Type B pancreatic cell (in vitro differentiated cells): ENCODE measurements at regions not wholly inside any gene's neighbourhood (a gene's known extent, or its start where the extent isn't known, plus 50 kb on each side); places are given as distances from the start of the nearest gene placed in this dataset.

Experiments used
- DNase-seq: peaks from one replicate; pipeline ENCODE4 v3.0.0; 2021; ENCODE audit warnings: mixed read lengths; ENCODE audit not compliant: unreplicated experiment; ENCODE audit errors: extremely low spot score
- H3K27ac Mint-ChIP-seq: 2 replicates; pipeline ENCODE4 v1.8.0; 2021; ENCODE audit warnings: mild to moderate bottlenecking, mixed read lengths
- H3K27me3 Mint-ChIP-seq: 2 replicates; pipeline ENCODE4 v1.8.0; 2021; ENCODE audit warnings: mixed read lengths
- H3K36me3 Mint-ChIP-seq: 2 replicates; pipeline ENCODE4 v1.8.0; 2021; ENCODE audit warnings: mixed read lengths
- H3K4me1 Mint-ChIP-seq: one replicate; pipeline ENCODE4 v1.8.0; 2021; ENCODE audit warnings: mixed read lengths; ENCODE audit not compliant: unreplicated experiment
- H3K4me3 Mint-ChIP-seq: 2 replicates; pipeline ENCODE4 v1.8.0; 2021; ENCODE audit warnings: mild to moderate bottlenecking, mixed read lengths
- H3K9me3 Mint-ChIP-seq: 2 replicates; pipeline ENCODE4 v1.8.0; 2021; ENCODE audit warnings: mixed read lengths
- TF ChIP-seq, protein P1 (sequence below): fragments of 200-600 bp; sonication (generic); conservative IDR thresholded peaks from 2 replicates; pipeline ENCODE4 v1.5.0; 2021; ENCODE audit warnings: antibody characterized with exemption, mild to moderate bottlenecking

DNA sequence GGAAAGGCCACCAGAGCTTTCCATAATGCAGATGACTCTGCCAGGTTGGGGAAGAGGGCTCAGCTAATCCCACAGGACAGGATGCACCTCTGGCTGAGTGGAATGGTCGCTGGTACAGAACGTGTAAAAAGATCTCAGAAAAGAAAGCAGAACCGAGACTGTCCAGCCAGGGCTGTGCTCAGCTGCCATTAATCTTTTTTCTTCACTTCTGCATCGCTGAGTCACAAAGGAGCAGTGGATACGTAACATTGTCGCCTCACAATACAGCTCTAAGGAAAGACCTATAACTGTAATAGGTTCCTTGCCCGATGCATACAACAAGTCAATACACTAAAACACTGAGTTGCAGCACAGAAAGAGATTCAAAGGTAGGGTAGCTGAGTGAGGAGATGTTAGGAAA is 354.2 kb downstream of the EN1 start:
- no peak overlapping the region for H3K27ac Mint-ChIP-seq
- no peak for DNase-seq
- TF ChIP-seq, protein P1, sequence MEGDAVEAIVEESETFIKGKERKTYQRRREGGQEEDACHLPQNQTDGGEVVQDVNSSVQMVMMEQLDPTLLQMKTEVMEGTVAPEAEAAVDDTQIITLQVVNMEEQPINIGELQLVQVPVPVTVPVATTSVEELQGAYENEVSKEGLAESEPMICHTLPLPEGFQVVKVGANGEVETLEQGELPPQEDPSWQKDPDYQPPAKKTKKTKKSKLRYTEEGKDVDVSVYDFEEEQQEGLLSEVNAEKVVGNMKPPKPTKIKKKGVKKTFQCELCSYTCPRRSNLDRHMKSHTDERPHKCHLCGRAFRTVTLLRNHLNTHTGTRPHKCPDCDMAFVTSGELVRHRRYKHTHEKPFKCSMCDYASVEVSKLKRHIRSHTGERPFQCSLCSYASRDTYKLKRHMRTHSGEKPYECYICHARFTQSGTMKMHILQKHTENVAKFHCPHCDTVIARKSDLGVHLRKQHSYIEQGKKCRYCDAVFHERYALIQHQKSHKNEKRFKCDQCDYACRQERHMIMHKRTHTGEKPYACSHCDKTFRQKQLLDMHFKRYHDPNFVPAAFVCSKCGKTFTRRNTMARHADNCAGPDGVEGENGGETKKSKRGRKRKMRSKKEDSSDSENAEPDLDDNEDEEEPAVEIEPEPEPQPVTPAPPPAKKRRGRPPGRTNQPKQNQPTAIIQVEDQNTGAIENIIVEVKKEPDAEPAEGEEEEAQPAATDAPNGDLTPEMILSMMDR = no peak
- peaks cover 6% of the 10 kb centered on the region for H3K9me3 Mint-ChIP-seq
- no peak overlapping the region for H3K4me3 Mint-ChIP-seq
- H3K4me1 Mint-ChIP-seq = no peaks in the 10 kb centered on the region
- no peaks in the 10 kb centered on the region for H3K36me3 Mint-ChIP-seq
- peaks cover 50% of the 10 kb centered on the region for H3K27me3 Mint-ChIP-seq

DNA sequence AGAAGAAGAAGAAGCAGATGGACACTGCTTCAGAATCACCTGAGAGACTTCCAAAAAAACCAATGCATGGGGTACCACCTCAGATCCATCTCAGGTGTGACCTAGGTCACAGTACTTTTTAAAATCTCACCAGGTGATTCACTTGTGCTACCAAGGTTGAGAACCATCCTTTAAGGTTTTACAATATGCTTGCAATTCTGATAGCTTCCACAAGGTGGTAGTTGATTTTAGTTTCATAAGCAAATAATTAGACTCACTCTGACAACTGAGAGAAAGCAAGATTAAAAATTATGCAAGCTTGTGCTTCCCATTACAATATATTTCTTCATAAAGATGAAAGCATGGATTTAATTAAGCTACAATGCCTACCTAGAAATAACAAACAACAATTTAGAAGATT is 355.1 kb downstream of the EN1 start:
- no peak for DNase-seq
- Mint-ChIP-seq H3K27me3 (peaks cover 46% of the 10 kb centered on the region), H3K27ac (no peak overlapping the region), H3K4me1 (no peaks in the 10 kb centered on the region), H3K36me3 (no peaks in the 10 kb centered on the region), H3K4me3 (no peak overlapping the region), H3K9me3 (peaks cover 6% of the 10 kb centered on the region)
- TF ChIP-seq, protein P1 = peak; percentile 69

DNA sequence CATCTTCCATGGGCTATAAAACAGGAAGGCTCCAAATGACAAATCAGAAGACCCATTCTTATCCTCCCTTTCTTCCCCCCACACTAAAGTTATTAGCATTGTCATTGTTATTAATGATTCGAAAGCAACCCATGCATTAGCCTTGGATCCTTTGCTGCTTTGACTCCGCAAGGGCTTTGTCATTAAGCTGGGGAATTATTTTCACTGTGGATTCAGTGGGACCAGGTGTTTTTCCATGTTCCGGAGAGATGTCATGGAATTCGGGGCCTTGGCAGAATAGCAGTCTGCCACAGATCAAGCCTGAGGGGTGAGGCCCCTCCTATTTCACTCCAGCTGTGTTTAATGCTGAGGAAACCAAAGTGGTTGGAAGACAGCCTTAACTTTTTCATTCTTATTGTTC is 357.1 kb downstream of the EN1 start:
- no peak for DNase-seq
- no peak overlapping the region for H3K27ac Mint-ChIP-seq
- H3K27me3 Mint-ChIP-seq = peaks cover 39% of the 10 kb centered on the region
- H3K4me1 Mint-ChIP-seq = no peaks in the 10 kb centered on the region
- no peak overlapping the region for H3K4me3 Mint-ChIP-seq
- TF ChIP-seq, protein P1 = no peak
- H3K9me3 Mint-ChIP-seq = peaks cover 6% of the 10 kb centered on the region
- H3K36me3 Mint-ChIP-seq = no peaks in the 10 kb centered on the region

DNA sequence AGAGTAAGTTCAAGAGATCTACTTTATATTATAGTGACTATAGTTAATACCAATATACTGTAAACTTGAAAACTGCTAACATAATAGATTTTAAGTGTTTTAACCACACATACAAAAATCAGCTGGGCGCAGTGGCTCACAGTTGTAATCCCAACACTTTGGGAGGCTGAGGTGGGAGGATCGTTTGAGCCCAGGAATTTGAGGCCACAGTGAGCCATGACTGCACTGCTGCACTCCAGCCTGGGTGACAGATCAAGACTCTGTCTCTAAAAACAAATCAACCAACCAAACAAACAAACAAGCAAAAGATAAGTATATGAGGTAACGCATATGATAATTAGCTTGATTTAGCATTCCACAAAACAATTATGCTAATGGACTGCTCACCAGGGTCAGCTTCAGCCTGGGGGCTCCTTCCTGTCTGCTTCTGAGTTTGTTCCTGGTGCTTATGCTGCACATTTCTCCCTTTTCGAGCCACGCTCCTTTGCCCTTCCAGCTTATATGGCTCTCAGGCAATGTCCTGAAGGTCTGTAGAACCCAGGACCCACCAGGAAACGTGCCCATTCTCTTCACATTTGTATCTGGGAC is 357.6 kb downstream of the EN1 start:
- TF ChIP-seq, protein P1 = no peak
- no peak overlapping the region for H3K27ac Mint-ChIP-seq
- no peaks in the 10 kb centered on the region for H3K4me1 Mint-ChIP-seq
- peaks cover 36% of the 10 kb centered on the region for H3K27me3 Mint-ChIP-seq
- H3K9me3 Mint-ChIP-seq = peaks cover 6% of the 10 kb centered on the region
- DNase-seq = no peak
- H3K36me3 Mint-ChIP-seq = no peaks in the 10 kb centered on the region
- H3K4me3 Mint-ChIP-seq = no peak overlapping the region

DNA sequence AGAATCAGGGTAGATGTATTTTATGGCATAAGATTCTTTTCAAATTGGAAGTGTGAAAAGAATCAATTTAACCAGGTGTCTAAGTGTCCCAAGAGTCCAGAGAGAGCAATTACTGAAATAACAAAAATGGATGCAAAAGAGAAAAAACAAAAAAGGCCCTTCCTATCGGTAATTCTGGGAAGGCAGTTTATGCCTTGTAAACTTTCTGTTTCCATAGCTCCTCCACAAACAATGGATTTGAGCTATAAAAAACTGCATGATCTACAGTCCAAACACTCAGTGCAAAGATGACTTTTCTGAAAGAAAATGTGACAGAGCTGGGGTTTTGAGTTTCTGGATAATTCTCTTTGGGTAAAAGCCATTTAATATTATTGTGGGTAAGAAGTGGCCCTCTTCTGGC is 366.1 kb downstream of the EN1 start:
- Mint-ChIP-seq H3K27ac (no peak overlapping the region), H3K27me3 (peaks cover 22% of the 10 kb centered on the region), H3K4me1 (no peaks in the 10 kb centered on the region)

More for the DNA sequence above, 366.1 kb downstream of the EN1 start:
- Mint-ChIP-seq H3K36me3 (no peaks in the 10 kb centered on the region), H3K4me3 (no peak overlapping the region), H3K9me3 (no peaks in the 10 kb centered on the region)
- TF ChIP-seq, protein P1 = no peak
- DNase-seq = no peak
